Stimulated activated CD8-positive, alpha-beta memory T cell treated with anti-CD3 and anti-CD28 coated beads, Interleukin-4, amount 100 ng/mL, for 4 hours (primary cell): ENCODE measurements at regions not wholly inside any gene's neighbourhood (a gene's known extent, or its start where the extent isn't known, plus 50 kb on each side); places are given as distances from the start of the nearest gene placed in this dataset.

Experiments
- DNase-seq, 2 donors: peaks; one replicate each; pipeline ENCODE4 v3.0.0-alpha.2; 2020; ENCODE audit warnings: low read depth in 2 of 2, low spot score in 1 of 2

DNA sequence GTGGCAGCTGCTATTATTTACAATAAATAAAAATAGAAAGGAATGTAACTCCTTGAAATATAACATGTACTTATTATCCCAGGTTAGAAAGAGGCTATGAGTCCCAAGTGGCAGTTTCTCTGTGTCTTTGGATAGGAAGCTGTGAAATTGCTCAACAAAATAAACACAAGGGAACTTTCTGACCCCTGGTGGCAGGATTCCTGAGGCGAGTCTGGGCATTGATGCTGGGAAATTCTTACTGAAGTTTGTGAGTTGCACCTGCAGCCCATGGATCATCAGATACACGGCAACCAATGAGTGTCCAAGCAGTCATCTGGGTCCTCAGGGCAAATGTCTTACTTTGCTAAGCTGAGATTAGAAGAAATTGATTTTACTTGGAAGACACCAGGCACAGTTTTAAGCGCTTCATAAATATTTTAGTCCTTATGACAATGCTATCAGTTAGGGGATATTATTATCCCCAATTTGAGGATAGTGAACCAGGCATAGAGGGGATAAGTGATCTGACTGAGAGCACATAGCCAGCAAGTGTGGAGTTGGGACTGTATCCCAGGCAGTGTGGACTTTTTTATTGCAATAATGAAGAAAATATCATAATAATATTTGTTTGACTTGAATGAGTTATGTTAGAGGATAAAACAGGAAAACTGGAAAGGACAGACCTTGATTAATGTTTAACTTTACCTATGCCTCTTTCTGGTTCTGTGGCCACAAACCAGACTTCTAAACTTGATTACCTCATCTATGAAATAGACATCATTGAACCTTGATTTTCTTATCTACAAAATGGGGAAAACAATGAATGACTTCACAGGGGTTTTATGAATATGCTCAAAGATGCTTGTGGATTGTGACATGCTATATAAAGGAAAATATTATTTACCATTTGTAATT is 265.5 kb upstream of the ADAMTSL1 start:
- DNase-seq, result no peak

GRCh38 chr9:18215626-18216025 is 258.3 kb upstream of the ADAMTSL1 start:
- DNase-seq, result no peak

GRCh38 chr9:18216376-18216775 is 257.6 kb upstream of the ADAMTSL1 start:
- DNase-seq, result no peak

- no peak for DNase-seq
These were observed 245.9 kb upstream of the ADAMTSL1 start for GRCh38 chr9:18228101-18228500.

- no peak for DNase-seq
These were observed 243.8 kb upstream of the ADAMTSL1 start for GRCh38 chr9:18229992-18230676.

DNA sequence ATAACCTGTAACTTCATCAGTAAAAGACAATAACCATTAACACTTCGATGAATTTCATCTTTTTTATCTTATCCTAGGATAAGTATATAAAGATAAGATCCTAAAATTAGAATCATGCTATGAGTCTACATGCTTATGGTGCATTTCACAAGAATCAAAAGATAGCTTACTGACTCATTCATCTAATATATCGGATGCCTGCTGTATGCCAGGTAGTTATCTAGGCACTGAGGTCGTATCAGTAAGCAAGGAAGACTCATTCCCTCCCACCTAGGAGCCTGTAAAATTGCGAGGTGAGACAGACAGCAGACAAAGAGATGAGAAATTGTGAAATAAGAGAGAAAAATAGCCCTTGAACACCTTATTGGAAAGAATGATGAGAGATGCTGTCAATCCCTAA is 240.6 kb upstream of the ADAMTSL1 start:
- DNase-seq, result no peak

GRCh38 chr9:18233776-18234445 is 240.0 kb upstream of the ADAMTSL1 start:
- no peak for DNase-seq

DNA sequence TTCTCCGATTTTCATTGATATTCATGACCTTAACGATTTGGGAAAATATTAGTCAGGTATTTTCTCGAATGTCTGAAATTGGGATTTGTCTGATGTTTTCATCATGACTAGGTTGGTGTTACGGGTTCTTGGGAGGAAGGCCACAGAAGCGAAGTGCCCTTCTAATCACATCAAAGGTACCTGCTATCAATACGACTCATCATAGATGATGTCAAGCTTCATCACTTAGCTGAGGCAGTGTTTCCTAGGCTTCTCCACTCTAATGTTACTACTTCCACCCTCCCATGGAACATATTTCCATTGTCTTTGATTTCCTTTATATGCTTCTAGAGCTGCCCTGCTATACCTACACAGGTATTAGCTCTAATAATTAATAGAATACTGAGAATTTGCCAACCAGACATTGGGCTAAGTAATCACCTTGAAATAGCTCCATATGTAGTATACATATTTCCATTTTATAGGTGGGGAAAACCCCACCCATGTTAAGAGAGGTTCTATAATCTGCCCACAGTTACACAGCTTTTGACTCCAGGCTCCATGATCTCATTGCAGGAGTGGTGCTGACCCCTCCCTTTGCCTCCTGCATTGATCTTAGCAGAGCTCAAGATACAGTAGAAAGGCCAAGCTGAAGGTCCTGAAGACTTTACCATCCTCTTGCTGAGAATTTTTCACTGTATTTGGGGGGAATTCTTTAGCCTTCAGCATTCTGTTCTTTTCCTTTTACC is 238.6 kb upstream of the ADAMTSL1 start:
- no peak for DNase-seq

DNA sequence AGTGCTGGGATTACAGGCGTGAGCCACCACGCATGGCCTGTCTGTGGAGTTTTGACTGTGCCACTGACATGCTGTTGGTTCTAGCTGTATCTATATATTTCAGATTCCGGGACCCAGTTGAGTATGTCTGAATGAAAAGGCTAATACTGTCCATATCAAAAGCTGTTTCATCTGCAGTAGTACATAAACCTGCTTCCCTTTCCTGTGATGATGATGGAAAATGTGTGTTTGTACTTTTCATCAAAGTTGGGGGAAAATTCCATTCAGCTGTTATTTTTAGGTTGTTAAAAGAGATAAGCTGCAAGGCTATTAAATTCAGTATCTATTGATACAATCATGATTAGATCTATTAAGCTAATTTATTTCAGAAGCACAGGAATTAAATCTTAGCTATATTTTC is 237.6 kb upstream of the ADAMTSL1 start:
- DNase-seq, result no peak

- no peak for DNase-seq
These were observed 236.2 kb upstream of the ADAMTSL1 start for GRCh38 chr9:18237776-18238175.

DNA sequence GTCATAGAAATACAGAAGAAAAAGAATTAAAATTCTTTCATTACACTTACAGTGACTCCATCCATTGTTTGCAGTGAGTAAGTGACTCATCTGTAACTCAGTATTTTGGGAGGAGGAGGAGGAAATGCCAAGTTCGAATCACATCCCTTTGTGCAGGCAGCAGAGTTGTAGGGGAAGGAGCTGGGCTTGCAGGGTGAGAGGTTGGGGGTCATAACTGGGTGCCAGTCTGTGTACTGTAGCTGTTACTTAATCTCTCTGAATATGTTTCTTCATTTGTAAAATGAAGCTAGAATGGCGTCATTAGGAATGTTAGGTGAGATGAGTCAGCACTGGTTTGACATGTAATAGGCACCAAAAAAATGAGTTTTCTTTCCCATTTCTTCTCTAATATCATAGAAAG is 235.7 kb upstream of the ADAMTSL1 start:
- DNase-seq, result no peak

GRCh38 chr9:18238752-18239447 is 235.1 kb upstream of the ADAMTSL1 start:
- DNase-seq, result no peak

DNA sequence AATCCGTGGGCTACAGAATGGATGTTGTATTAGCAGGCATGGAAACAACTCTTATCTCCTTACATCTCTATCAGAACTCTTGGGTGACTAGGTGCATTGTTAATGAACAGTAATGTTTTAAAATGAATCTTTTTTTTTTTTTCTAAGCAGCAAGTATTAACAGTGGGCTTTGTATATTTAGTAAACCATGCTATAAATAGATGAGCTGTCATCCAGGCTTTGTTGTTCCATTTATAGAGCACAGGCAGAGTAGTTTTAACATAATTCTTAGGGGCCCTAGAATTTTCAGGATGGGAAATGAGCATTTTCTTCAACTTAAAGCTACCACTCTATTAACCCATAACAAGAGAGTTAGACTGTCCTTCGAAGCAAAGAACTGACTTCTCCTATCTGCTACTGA is 233.7 kb upstream of the ADAMTSL1 start:
- no peak for DNase-seq

DNA sequence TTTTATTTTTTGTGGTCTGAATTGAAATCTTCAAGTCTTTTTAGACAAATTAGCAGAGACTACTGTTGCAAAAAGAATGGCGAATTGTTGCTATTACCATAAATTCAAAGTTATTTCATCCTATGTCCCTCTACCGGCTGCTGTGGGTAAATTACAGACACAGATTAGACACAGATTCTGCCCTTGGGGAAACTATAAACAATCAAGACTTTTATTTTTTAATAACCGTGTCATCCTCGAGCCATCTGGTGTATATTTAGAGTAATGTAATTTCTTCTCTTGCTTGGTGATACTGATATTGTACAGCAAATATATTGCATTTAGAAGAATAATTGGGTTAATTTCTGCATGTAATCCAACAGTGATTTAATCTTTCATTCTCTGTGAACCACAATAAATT is 228.0 kb upstream of the ADAMTSL1 start:
- DNase-seq, result no peak

GRCh38 chr9:18250053-18250452 is 223.9 kb upstream of the ADAMTSL1 start:
- DNase-seq, result no peak

DNA sequence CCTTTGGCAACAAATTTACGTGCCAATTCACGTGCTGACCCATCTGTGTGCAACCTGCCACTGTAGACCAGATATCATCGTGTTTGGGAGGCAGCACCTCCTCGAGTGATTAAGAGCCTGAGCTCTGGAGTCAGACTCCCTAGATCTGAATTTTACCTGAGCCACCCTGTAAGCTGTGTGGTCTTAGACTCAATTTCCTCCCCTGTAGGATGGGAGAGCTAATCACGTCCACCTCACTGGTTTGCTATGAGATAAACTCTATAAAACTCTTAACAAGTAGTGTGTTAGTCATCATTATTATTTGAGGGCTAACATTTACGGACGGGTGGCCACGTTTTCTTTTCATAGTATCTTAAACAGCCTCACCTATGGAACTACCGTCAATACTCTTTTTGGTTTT is 220.0 kb upstream of the ADAMTSL1 start:
- no peak for DNase-seq

GRCh38 chr9:18255158-18255629 is 218.8 kb upstream of the ADAMTSL1 start:
- peak; percentile 18 to 62 for DNase-seq

DNA sequence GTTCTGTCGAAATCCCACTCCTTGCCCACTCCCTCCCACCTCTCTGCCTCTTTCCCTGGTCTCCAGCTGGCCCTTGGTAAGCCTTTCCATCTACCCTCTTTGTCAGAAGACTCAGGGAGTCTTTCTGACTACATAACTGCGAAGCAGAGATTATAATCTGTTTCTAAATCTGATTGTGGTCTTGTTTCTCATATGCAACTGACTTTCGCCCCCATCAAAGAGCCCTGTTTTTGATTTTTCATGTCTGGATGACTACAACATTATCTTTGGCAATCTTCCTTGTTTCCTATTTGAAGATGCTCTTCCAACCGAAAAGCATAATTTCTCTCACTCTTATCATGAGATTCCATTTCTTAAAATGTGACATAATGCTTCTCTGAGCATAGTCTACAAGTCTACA is 218.2 kb upstream of the ADAMTSL1 start:
- DNase-seq, result no peak

DNA sequence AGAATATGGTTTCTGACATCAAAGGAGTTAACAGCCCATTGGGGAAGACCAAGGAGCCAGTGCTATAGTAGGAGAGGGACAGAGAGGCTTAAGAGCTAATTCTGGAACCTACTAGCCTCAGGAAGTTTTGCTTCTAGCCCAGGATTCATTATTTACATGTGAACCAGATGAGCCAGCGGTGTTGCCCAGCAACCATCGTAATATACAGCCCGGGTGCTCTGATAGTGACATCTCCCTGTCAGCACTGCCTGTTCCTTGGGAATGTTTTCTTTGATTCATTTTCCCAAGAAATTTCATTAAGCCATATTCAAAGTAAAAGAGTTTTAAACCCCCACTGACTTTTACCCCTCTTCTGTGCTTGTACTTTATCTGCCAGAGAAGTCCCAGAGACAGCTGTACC is 217.4 kb upstream of the ADAMTSL1 start:
- DNase-seq, result no peak

- no peak for DNase-seq
These were observed 213.4 kb upstream of the ADAMTSL1 start for GRCh38 chr9:18260521-18260920.

DNA sequence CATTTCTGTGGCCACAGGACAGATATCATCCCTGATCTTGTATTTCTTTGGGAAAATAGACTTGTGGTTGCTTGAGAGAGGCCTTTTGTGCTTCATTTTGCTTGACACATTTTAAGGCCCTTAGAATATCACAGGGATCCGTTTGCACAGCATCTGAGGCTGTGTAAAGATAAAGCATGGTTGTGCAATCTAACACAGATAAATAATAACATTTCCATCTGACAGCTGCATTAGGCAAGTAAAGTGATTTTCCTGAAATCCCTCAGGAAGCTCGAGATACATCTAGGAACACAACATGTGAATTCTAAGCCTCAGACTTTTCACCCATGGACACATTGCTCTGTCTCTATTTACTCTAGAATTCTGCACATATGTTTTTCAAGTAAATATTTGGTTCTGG is 212.8 kb upstream of the ADAMTSL1 start:
- DNase-seq, result no peak
